ENCODE measurements at regions not wholly inside any gene's neighbourhood (a gene's known extent, or its start where the extent isn't known, plus 50 kb on each side); places are given as distances from the start of the nearest gene placed in this dataset.

GRCh38 chr9:21674894-21675293 lies 127.5 kb upstream of the MTAP start:
- no peak for TF ChIP-seq EP300 (IDR thresholded peaks at IDR 0.05)
- TF ChIP-seq, protein P1, sequence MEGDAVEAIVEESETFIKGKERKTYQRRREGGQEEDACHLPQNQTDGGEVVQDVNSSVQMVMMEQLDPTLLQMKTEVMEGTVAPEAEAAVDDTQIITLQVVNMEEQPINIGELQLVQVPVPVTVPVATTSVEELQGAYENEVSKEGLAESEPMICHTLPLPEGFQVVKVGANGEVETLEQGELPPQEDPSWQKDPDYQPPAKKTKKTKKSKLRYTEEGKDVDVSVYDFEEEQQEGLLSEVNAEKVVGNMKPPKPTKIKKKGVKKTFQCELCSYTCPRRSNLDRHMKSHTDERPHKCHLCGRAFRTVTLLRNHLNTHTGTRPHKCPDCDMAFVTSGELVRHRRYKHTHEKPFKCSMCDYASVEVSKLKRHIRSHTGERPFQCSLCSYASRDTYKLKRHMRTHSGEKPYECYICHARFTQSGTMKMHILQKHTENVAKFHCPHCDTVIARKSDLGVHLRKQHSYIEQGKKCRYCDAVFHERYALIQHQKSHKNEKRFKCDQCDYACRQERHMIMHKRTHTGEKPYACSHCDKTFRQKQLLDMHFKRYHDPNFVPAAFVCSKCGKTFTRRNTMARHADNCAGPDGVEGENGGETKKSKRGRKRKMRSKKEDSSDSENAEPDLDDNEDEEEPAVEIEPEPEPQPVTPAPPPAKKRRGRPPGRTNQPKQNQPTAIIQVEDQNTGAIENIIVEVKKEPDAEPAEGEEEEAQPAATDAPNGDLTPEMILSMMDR (IDR thresholded peaks at IDR 0.05) = no peak

Data from stomach (tissue), 4 donors.